PC-9 (cell line): ENCODE measurements at regions not wholly inside any gene's neighbourhood (a gene's known extent, or its start where the extent isn't known, plus 50 kb on each side); places are given as distances from the start of the nearest gene placed in this dataset.
"Not testable (repeated sequence)": the region's sequence is repeated elsewhere in the genome, so short reads cannot be mapped to it uniquely, and the experiment has no call there.

ENCODE experiments used
- EZH2 ChIP-seq: fragments of 200-600 bp; sonication (generic); IDR thresholded peaks from 2 replicates; pipeline ENCODE4 v1.8.0; 2017; ENCODE audit warnings: antibody characterized with exemption, low read depth
- TF ChIP-seq, protein P1 (sequence below): fragments of 200-600 bp; sonication (generic); conservative IDR thresholded peaks from 2 replicates; pipeline ENCODE4 v1.6.1; 2017; ENCODE audit warnings: mixed run types, antibody characterized with exemption, mild to moderate bottlenecking, moderate library complexity

DNA sequence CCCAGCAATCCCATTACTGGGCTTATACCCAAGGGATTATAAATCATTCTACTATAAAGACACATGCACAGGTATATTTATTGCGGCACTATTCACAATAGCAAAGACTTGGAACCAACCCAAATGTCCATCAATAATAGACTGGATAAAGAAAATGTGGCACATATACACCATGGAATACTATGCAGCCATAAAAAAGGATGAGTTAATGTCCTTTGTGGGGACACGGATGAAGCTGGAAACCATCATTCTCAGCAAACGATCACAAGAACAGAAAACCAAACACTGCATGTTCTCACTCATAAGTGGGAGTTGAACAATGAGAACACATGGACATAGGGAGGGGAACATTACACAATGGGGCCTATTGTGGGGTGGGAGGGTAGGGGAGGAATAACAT is 224.4 kb upstream of the SERP2 start:
- TF ChIP-seq, protein P1, sequence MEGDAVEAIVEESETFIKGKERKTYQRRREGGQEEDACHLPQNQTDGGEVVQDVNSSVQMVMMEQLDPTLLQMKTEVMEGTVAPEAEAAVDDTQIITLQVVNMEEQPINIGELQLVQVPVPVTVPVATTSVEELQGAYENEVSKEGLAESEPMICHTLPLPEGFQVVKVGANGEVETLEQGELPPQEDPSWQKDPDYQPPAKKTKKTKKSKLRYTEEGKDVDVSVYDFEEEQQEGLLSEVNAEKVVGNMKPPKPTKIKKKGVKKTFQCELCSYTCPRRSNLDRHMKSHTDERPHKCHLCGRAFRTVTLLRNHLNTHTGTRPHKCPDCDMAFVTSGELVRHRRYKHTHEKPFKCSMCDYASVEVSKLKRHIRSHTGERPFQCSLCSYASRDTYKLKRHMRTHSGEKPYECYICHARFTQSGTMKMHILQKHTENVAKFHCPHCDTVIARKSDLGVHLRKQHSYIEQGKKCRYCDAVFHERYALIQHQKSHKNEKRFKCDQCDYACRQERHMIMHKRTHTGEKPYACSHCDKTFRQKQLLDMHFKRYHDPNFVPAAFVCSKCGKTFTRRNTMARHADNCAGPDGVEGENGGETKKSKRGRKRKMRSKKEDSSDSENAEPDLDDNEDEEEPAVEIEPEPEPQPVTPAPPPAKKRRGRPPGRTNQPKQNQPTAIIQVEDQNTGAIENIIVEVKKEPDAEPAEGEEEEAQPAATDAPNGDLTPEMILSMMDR, result not testable (repeated sequence)
- TF ChIP-seq EZH2, result not testable (repeated sequence)
